GM12878 (cell line): ENCODE measurements at regions not wholly inside any gene's neighbourhood (a gene's known extent, or its start where the extent isn't known, plus 50 kb on each side); places are given as distances from the start of the nearest gene placed in this dataset.

Source experiments
- ATAC-seq: fragments of 200-7000 bp; cut with Tn5 transposase; 3 replicates; pipeline ENCODE4 v1.9.1; 2020; ENCODE audit warnings: mild to moderate bottlenecking, moderate library complexity
- BruUV-seq: library from RNA; stranded (reverse); fragments of 400-500 nt; replicated peaks from 2 replicates; lab custom pipeline; 2021; lab: Mats Ljungman, UMichigan
- CTCF ChIA-PET: fragments of 300-600 bp; sonication (Branson Sonifier 250); formaldehyde crosslinking; extraction: SDS; loops from one replicate; lab custom pipeline; 2021; ENCODE audit warnings: inconsistent platforms; lab: Yijun Ruan, JAX
- POLR2A ChIA-PET: fragments of 350-600 bp; formaldehyde crosslinking; extraction: SDS; loops from one replicate; lab custom pipeline; 2021; ENCODE audit warnings: inconsistent platforms; lab: Charles Lee
- RAD21 ChIA-PET: fragments of 300-600 bp; sonication (Branson Sonifier 250); formaldehyde crosslinking; loops from one replicate; lab custom pipeline; 2023; ENCODE audit warnings: antibody characterized with exemption; ENCODE audit not compliant: unreplicated experiment; lab: Charles Lee
- SMC1A ChIA-PET: fragments of 300-600 bp; sonication (Branson Sonifier 250); formaldehyde crosslinking; loops from one replicate; lab custom pipeline; 2023; ENCODE audit not compliant: unreplicated experiment, uncharacterized antibody; lab: Charles Lee
- DNase-seq: peaks from one replicate; pipeline ENCODE4 v3.0.0-alpha.2; 2011; ENCODE audit warnings: low read depth, low spot score
- FAIRE-seq: peaks from 3 replicates; lab custom pipeline; 2011; peaks lifted over from hg19 to GRCh38; lab: Jason Lieb, UNC
- H2AFZ ChIP-seq: 2 replicates; pipeline ENCODE4 v1.6.0; 2011; ENCODE audit warnings: low read depth, low read length, control low read depth; ENCODE audit not compliant: control insufficient read depth
- H3K27ac ChIP-seq: 2 replicates; pipeline ENCODE4 v1.5.1; 2011; ENCODE audit warnings: control low read depth; ENCODE audit not compliant: control insufficient read depth, insufficient read depth
- H3K27me3 ChIP-seq, 2 experiments: replicated peaks in 1 of 2; 2 replicates each; pipeline versions ENCODE4 v1.6.0 to v1.6.1; 2011; ENCODE audit warnings: low read length in 1 of 2; ENCODE audit not compliant: control insufficient read depth in 2 of 2, insufficient read depth in 2 of 2
- H3K36me3 ChIP-seq, 2 experiments: 2 replicates each; pipeline ENCODE4 v1.5.1; 2011; ENCODE audit warnings: low read length in 1 of 2; ENCODE audit not compliant: control insufficient read depth in 2 of 2, insufficient read depth in 2 of 2
- H3K4me1 ChIP-seq: 2 replicates; pipeline ENCODE4 v1.6.1; 2011; ENCODE audit warnings: mild to moderate bottlenecking, low read length, moderate library complexity, mixed read lengths; ENCODE audit not compliant: control insufficient read depth, insufficient read depth
- H3K4me2 ChIP-seq: 2 replicates; pipeline ENCODE4 v1.6.0; 2011; ENCODE audit warnings: control low read depth; ENCODE audit not compliant: control insufficient read depth, insufficient read depth
- H3K4me3 ChIP-seq: fragments of 200-600 bp; sonication (generic); 2 replicates; pipeline ENCODE4 v1.5.1; 2016
- H3K79me2 ChIP-seq: 2 replicates; pipeline ENCODE4 v1.6.0; 2011; ENCODE audit warnings: low read length; ENCODE audit not compliant: control insufficient read depth, insufficient read depth
- H3K9ac ChIP-seq: 2 replicates; pipeline ENCODE4 v1.8.0; 2011; ENCODE audit warnings: low read length, control low read depth, mixed read lengths; ENCODE audit not compliant: control insufficient read depth, insufficient read depth
- H3K9me3 ChIP-seq: replicated peaks from 3 replicates; pipeline ENCODE4 v1.5.1; 2011; ENCODE audit warnings: mild to moderate bottlenecking, low read length; ENCODE audit not compliant: control insufficient read depth, insufficient read depth
- H4K20me1 ChIP-seq: 2 replicates; pipeline ENCODE4 v1.6.0; 2011; ENCODE audit not compliant: control insufficient read depth, insufficient read depth
- E2F4 ChIP-seq: IDR thresholded peaks from 2 replicates; pipeline ENCODE4 v1.6.1; 2012; ENCODE audit warnings: low read depth, low read length, improper control_type of control experiment
- EP300 ChIP-seq, 2 experiments: fragments of 150-350 bp in 1 of 2; IDR thresholded peaks; 2 replicates each; pipeline ENCODE4 v1.6.1; 2011 to 2012; ENCODE audit warnings: low read depth in 2 of 2, low read length in 2 of 2, borderline replicate concordance in 1 of 2, improper control_type of control experiment in 1 of 2, inconsistent platforms in 1 of 2; ENCODE audit not compliant: control insufficient read depth in 1 of 2
- JUND ChIP-seq: IDR thresholded peaks from 2 replicates; pipeline ENCODE4 v1.6.1; 2012; ENCODE audit warnings: low read depth, mild to moderate bottlenecking, low read length, improper control_type of control experiment, moderate library complexity
- NR2C2 ChIP-seq: IDR thresholded peaks from 2 replicates; pipeline ENCODE4 v1.6.1; 2011; ENCODE audit warnings: borderline replicate concordance, low read depth; ENCODE audit not compliant: control insufficient read depth, insufficient read length
- PAX8 ChIP-seq: fragments of 450-650 bp; IDR thresholded peaks from 2 replicates; pipeline ENCODE4 v1.6.1; 2017; ENCODE audit warnings: mild to moderate bottlenecking, moderate library complexity
- POLR2A ChIP-seq: IDR thresholded peaks from 2 replicates; pipeline ENCODE4 v1.6.1; 2011; ENCODE audit warnings: low read depth, mild to moderate bottlenecking, low read length
- RBBP5 ChIP-seq: fragments of 200-600 bp; sonication (generic); conservative IDR thresholded peaks from 2 replicates; pipeline ENCODE4 v1.6.1; 2016
- SPI1 ChIP-seq: IDR thresholded peaks from 2 replicates; pipeline ENCODE4 v1.6.1; 2011; ENCODE audit warnings: low read depth, mild to moderate bottlenecking, low read length, moderate library complexity, borderline replicate concordance; ENCODE audit not compliant: insufficient read depth
- ZZZ3 ChIP-seq: IDR thresholded peaks from 2 replicates; pipeline ENCODE4 v1.6.1; 2011; ENCODE audit warnings: low read depth; ENCODE audit not compliant: control insufficient read depth, insufficient read length
- WGBS: methylation state at CpG from one replicate; pipeline ENCODE4 v1.1.6; 2016; ENCODE audit warnings: low lambda C conversion rate; ENCODE audit not compliant: insufficient replicate concordance, insufficient coverage; ENCODE audit errors: missing lambda C conversion rate; 5-methylcytosine and 5-hydroxymethylcytosine counted together
- in situ Hi-C: fragments of 300-500 bp; cut with MboI; formaldehyde crosslinking; loops from 9 replicates; pipeline ENCODE4 v1.14.3; 2018; ENCODE audit warnings: mixed read lengths
- intact Hi-C: fragments of 100-400 bp; cut with micrococcal nuclease; formaldehyde crosslinking; loops from one replicate; pipeline ENCODE4 v1.14.2; 2022; ENCODE audit not compliant: unreplicated experiment
- TF ChIP-seq, protein P1 (sequence below): fragments of 450-650 bp; IDR thresholded peaks from 2 replicates; pipeline ENCODE4 v1.6.1; 2017; ENCODE audit warnings: borderline replicate concordance
- TF ChIP-seq, protein P2 (sequence below): fragments of 450-650 bp; IDR thresholded peaks from 2 replicates; pipeline ENCODE4 v1.6.1; 2017; ENCODE audit warnings: antibody characterized with exemption, mild to moderate bottlenecking, moderate library complexity
- TF ChIP-seq, protein P3 (sequence below): fragments of 450-650 bp; IDR thresholded peaks from 2 replicates; pipeline ENCODE4 v1.6.1; 2017; ENCODE audit warnings: mild to moderate bottlenecking

GRCh38 chr5:153885141-153885540, 153.6 kb downstream of the FAM114A2 start:
- WGBS, result 26% methylated on average over 3 of the region's 3 CpGs
- no peak for DNase-seq
- ChIA-PET RAD21 (no interaction called here), POLR2A (no interaction called here), SMC1A (no interaction called here), CTCF (no interaction called here)
- Histone ChIP-seq H3K27me3 (peaks cover 0 to 2% of the 10 kb centered on the region in 2 experiments; a peak in 1 of 4 replicates), H4K20me1 (no peaks in the 10 kb centered on the region), H2AFZ (no peak overlapping the region), H3K4me2 (no peak overlapping the region), H3K4me3 (no peak overlapping the region), H3K9ac (no peak overlapping the region), H3K27ac (no peak overlapping the region), H3K9me3 (no peaks in the 10 kb centered on the region), H3K4me1 (no peaks in the 10 kb centered on the region), H3K79me2 (no peaks in the 10 kb centered on the region), H3K36me3 (no peaks in the 10 kb centered on the region)
- BruUV-seq, result no TSS peak
- intact Hi-C loops, result no loop called here
- FAIRE-seq, result no peak
- no peak for TF ChIP-seq EP300 (IDR thresholded peaks at IDR 0.05; ENCODE audit: borderline replicate concordance in 1 of 2, control insufficient read depth in 1 of 2, low read depth in 2 of 2, low read length in 2 of 2)
- TF ChIP-seq, protein P1, sequence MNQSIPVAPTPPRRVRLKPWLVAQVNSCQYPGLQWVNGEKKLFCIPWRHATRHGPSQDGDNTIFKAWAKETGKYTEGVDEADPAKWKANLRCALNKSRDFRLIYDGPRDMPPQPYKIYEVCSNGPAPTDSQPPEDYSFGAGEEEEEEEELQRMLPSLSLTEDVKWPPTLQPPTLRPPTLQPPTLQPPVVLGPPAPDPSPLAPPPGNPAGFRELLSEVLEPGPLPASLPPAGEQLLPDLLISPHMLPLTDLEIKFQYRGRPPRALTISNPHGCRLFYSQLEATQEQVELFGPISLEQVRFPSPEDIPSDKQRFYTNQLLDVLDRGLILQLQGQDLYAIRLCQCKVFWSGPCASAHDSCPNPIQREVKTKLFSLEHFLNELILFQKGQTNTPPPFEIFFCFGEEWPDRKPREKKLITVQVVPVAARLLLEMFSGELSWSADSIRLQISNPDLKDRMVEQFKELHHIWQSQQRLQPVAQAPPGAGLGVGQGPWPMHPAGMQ, result no peak
- no peak for TF ChIP-seq ZZZ3
- no peak for TF ChIP-seq E2F4
- TF ChIP-seq RBBP5, result no peak
- TF ChIP-seq, protein P2, sequence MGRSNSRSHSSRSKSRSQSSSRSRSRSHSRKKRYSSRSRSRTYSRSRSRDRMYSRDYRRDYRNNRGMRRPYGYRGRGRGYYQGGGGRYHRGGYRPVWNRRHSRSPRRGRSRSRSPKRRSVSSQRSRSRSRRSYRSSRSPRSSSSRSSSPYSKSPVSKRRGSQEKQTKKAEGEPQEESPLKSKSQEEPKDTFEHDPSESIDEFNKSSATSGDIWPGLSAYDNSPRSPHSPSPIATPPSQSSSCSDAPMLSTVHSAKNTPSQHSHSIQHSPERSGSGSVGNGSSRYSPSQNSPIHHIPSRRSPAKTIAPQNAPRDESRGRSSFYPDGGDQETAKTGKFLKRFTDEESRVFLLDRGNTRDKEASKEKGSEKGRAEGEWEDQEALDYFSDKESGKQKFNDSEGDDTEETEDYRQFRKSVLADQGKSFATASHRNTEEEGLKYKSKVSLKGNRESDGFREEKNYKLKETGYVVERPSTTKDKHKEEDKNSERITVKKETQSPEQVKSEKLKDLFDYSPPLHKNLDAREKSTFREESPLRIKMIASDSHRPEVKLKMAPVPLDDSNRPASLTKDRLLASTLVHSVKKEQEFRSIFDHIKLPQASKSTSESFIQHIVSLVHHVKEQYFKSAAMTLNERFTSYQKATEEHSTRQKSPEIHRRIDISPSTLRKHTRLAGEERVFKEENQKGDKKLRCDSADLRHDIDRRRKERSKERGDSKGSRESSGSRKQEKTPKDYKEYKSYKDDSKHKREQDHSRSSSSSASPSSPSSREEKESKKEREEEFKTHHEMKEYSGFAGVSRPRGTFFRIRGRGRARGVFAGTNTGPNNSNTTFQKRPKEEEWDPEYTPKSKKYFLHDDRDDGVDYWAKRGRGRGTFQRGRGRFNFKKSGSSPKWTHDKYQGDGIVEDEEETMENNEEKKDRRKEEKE, result no peak
- TF ChIP-seq NR2C2, result no peak
- TF ChIP-seq, protein P3, sequence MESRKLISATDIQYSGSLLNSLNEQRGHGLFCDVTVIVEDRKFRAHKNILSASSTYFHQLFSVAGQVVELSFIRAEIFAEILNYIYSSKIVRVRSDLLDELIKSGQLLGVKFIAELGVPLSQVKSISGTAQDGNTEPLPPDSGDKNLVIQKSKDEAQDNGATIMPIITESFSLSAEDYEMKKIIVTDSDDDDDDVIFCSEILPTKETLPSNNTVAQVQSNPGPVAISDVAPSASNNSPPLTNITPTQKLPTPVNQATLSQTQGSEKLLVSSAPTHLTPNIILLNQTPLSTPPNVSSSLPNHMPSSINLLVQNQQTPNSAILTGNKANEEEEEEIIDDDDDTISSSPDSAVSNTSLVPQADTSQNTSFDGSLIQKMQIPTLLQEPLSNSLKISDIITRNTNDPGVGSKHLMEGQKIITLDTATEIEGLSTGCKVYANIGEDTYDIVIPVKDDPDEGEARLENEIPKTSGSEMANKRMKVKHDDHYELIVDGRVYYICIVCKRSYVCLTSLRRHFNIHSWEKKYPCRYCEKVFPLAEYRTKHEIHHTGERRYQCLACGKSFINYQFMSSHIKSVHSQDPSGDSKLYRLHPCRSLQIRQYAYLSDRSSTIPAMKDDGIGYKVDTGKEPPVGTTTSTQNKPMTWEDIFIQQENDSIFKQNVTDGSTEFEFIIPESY, result no peak
- no peak for TF ChIP-seq JUND
- TF ChIP-seq POLR2A, result no peak
- no peak for TF ChIP-seq PAX8
- TF ChIP-seq SPI1, result no peak
- in situ Hi-C loops, result no loop called here
- ATAC-seq, result no peak
